Testis (tissue), 2 donors: ENCODE measurements at regions not wholly inside any gene's neighbourhood (a gene's known extent, or its start where the extent isn't known, plus 50 kb on each side); places are given as distances from the start of the nearest gene placed in this dataset.

Source experiments
- CTCF ChIP-seq, 3 experiments: fragments of 450-650 bp in 2 of 3; fragments of 200-600 bp in 1 of 3; sonication (generic) in 1 of 3; IDR thresholded peaks; one replicate each; pipeline ENCODE4 v1.5.1; 2016 to 2019; ENCODE audit warnings: antibody characterized with exemption in 3 of 3, mild to moderate bottlenecking in 2 of 3, moderate library complexity in 1 of 3
- POLR2A ChIP-seq: fragments of 450-650 bp; IDR thresholded peaks from one replicate; pipeline ENCODE4 v1.6.1; 2017; ENCODE audit warnings: antibody characterized with exemption, mild to moderate bottlenecking, moderate library complexity

- no peak for TF ChIP-seq CTCF (IDR thresholded peaks at IDR 0.05)
- TF ChIP-seq POLR2A: no peak
Observed at GRCh38 chr5:53418409-53418808, 62.0 kb upstream of the FST start.
